ENCODE measurements at regions not wholly inside any gene's neighbourhood (a gene's known extent, or its start where the extent isn't known, plus 50 kb on each side); places are given as distances from the start of the nearest gene placed in this dataset.

DNA sequence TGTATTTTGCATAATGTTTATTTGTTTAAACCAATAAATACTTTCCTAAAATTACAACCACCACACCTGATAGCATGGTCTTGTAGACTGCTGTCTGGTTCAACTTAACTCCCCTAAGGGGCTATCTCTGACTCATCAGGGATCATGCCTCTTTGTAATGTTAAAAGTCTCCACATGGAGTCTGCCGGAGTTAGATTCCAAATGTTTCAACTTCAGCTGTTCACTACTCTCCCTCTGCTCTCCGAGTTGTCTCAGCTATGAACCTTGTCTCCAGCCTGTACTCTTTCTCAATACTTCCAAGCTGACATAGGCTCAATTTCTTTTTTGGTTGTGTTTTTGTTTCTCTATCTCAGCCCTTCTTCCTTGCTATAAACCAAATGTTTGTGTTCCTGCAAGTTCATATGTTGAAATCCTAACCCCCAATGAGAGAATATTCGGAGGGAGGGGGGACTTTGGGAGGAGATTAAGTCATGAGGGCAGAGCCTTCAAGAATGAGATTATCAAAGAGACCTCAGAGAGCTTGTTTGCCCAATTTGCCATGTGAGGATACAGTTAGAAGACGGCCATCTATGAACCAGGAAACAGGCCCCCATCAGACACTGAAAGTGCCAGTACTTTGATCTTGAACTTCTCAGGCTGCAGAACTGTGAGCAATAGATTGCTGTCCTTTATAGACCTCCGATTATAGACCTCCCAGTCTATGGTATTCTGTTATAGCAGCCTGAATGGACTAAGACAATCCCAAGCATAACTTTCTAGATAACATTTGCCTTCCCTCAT is 858.2 kb downstream of the VRK1 start:
- no peak for DNase-seq (ENCODE audit: low spot score)

DNA sequence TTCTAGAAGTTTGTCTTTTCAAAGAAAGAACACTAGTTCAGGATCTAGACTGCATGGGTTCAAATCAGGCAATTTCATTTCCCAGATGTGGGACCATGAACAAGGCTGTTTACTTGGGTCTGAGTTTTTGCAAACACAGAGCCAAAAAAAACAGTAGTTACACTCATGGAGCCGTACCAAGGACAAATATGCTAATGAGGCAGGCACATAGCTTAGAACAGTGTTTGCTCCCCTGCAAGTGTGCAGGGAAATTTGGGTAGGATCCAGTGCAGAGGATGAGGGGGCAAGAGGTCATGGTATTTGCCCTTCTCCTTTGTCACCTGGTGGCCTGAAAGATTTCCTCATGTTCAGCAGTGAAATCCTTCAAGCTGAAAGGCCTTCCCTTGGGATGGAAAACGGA is 860.4 kb downstream of the VRK1 start:
- DNase-seq (ENCODE audit: low spot score) = no peak

DNA sequence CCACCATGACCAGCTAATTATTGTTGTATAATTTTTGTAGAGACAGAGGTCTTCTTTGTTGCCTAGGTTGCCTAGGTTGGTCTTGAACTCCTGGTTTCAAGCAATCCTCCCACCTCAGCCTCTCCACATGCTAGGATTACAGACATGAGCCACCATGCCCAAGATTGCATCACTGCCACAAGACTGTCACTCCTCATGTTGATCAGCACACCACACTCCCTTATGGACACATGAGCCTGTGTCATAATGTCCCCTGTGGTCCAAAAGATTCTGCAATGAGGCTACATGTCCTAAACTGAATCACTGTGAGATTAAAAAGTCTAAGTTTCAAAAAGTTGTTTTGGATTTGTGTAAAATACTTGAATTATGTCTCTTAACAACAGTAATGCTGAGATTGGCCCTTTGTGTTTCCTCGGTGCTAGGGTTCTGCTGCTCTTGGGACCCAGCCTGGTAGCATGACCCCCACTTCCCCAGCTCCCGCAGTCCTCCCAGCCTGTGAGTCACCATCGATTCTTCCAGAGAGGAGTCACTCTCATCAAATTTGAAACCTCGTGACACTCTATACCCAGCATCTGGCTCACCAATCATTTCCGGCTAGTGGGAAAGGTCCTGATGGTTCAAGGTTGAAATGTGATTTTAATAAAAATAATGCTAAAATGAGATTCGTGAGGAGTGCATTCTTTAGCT is 890.9 kb downstream of the VRK1 start:
- DNase-seq (ENCODE audit: low spot score) = no peak

DNA sequence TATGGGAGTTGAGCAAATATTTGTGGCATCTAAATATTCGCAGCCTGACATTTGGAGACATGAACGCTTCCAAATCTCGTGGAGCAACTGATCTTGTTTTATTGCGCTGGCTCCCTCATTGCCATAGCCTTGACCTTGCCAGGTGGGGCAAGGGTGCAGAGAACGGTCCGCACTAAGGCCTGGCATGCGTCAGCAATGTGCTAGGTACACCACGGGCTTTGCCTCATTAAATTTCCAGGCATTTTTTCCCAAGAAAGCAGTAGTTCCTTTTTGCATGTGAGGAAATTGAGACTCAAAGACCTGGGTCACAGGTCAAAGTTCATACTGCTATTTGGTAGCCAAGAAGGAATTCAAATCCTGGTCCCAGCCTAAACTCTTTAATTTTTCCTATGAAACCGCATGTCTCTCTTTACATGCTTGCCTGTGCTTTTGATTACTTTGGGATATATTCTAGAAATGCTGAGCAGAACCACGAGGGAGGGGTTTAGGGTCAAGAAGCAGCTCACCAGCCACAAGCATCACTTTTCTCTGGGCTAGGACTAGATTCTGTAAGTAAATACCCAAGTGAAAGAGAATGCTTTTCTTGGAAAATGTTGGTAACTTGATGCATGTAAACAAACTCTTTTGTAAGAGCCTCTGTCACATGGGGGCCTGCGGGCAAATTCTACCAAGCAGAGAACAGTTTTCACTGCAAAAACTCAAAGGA is 891.6 kb downstream of the VRK1 start:
- no peak for DNase-seq (ENCODE audit: low spot score)

DNA sequence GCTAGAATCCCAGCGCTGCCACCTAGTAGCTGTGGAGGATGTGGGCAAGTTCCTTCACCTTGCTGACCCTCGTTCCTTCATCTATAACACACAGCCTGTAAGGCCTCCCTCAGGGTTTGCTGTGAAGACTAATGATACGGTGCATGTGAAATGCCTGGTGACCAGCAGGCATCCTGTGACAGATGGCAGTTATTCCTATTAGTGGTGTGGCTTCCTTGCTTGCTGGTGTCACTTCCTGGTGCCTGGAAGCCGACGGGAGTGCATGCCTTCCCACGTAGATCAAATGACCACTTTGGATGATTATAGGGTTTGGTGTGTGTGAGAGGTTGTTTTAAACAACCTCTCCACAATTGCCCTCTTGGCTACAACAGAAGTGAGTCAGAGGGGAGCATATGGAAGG is 894.9 kb downstream of the VRK1 start:
- DNase-seq (ENCODE audit: low spot score) = no peak

DNA sequence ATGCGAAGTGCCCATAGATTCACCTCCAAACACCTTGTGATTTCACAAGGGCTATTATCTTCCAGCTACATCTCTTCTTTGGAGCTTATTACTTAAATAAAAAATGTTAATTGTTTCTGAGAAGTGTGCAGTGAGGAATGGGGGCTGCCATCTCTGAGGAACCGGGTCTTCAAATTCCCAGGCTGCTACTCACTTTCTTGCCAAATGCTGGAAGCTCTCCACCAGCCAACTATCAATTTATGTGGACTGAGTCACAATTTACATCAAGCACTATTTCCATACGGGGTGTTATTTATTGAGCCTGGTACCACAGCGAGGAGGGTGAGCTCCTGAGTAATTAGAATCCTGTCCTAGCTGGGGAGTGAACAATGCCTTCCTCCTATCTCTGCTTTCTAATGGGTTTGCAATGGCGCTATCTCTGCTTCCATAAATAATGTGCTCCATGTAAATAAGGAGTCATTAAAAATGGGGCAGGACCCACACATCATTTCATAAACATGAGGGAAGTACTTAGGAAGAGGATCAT is 898.3 kb downstream of the VRK1 start:
- no peak for DNase-seq (ENCODE audit: low spot score)

DNA sequence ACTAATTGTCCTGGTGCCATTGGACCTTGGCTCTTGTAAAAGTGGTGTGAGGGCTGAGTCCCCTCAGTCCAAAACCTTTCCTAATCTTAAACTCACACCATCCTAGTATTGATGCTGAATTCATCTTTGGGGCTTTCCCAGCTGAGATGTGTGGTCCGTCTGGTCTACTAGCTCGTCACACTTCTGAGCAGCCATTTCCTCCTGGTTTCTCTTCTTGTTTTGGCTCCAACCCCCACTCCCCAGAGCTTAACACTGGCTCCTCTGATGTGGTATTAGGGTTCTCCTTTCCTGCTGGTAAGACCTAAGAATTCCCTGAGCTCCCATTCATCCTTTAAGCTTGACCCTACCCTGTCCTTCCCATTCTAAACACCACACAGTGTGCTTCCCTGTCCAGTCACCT is 900.6 kb downstream of the VRK1 start:
- no peak for DNase-seq (ENCODE audit: low spot score)

DNA sequence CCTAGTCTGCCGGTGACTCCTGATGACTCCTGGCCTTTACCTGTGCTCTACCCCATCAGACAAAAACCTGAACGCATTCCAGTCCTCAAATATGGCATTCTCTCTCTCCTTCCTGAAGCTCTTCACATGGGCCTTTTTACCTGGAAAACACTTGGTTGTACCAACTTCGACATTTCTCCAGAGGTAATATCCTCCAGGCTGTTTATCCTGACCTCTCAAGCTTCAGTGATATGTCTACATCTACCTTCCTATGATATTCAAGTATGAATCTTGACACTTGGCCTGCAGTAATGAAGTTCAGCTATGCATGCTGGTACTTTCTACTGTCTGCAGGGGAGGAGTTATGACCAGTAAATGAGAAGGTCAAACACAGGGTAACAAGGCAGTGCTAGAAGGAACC is 901.8 kb downstream of the VRK1 start:
- DNase-seq (ENCODE audit: low spot score) = no peak

DNA sequence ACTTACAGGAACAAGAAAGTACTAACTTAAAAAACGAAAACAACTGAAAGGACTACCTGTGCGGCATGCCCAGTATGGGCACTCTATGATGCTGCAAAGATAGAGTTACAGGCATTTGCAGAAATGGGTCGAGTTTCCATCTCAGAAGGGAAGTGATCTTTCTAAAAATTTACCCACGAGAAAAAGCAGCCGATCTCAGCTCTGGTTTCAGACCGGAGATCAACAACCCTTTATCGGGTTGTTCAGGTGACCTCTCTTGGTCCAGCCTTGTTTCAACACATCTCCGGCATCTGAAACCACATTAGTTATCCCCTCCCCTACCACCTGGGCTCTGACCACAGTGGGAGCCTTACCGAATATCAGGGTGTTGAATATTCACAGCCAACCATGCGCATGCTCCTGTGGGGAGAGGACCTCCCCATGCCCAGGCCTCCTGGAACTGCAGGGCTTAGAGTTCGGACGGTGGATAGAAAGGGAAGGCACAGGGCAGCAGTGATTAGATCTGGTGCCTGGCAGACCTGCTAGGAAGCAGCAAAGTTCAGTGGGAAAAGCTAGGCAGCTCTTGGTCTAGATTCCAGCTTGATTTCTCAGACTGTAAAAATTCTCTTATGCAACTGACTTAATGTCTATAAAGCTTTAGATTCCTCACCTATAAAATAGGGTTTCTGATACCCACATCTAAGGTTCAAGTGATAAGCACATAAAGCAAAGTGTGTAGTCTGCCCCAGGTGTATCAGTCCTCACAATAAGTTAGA is 906.0 kb downstream of the VRK1 start:
- no peak for DNase-seq (ENCODE audit: low spot score)

DNA sequence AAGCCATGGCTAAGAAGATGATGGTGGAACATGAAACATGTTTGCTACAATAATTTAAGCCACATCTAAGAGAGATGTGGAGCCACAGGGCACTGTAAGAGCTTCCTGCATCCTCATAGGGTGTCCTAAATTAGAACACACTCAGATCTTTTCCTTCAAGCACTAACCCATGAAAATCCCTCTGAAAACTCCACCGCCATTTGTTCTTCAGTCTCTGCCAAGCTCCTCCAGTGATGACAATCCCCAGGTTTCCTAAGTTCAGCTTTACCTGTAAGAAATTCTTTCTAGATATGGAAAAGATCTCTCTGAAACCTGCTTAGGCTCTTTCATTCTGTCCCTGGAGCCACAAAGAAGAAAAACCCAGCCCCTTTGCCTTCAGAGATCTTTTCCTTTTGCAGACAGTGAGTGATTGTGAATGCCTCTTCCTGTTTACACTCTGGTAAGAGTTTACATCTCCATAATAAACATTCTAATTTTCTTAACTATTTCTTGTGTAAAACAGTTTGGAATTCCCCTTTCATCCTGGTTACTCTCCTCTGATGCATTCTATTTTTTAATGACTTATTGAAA is 907.2 kb downstream of the VRK1 start:
- no peak for DNase-seq (ENCODE audit: low spot score)

DNA sequence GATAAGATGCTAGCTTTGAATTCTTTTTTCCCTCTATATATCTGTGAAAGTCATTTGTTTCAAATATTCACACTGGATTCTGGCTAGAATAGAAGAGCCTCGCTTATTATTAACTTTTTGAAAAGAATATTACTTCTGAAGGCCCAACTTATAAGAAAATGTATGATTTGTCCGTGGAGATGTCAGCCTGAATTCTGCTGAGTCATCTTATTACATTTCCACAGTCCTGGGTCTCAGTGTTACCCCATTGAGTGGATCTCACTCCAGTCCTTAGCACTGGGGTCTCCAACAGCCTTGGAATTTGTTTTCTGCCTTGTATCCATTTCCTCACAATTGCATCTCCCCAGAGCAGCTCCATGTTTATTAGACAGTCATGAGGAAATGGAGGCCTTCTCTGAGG is 907.9 kb downstream of the VRK1 start:
- DNase-seq (ENCODE audit: low spot score) = no peak

DNA sequence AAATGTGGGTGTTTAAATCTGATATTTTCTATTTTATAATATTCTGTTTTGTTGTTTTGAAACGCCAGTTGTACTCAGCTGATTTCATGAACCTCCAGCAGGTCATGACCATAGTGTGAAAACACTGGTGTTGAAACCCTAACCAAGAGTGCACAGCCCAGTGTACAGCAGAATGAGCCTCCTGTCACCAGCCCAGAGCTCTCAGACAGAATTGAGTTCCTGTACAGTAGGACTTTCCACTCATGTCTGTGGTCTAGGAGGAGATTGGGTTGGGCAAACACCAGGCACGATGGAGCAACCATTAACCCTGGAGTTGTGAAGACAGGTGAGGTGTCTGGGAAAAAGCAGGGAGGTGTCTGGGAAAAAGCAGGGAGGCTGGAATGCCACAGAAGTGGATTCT is 908.8 kb downstream of the VRK1 start:
- DNase-seq (ENCODE audit: low spot score) = no peak

DNA sequence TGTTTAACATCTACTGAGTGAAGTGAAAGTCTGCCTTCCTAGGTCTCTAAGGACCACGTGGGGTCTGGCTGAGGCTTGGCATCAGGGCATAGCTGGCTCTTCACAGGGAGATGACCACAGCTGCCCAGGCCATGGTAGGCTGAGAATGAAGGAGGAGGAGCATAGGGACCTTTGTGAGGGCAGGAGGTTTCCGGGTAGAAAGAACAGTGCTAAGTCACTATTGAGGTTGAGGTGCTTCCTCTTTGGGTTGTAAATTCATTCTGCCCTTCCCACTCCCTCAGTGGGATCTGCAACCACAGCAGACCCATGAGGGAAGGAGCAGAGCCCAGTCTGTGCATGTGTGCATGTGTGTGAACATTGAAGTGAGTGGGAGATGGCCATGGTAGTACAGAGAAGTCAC is 909.6 kb downstream of the VRK1 start:
- DNase-seq (ENCODE audit: low spot score) = no peak

DNA sequence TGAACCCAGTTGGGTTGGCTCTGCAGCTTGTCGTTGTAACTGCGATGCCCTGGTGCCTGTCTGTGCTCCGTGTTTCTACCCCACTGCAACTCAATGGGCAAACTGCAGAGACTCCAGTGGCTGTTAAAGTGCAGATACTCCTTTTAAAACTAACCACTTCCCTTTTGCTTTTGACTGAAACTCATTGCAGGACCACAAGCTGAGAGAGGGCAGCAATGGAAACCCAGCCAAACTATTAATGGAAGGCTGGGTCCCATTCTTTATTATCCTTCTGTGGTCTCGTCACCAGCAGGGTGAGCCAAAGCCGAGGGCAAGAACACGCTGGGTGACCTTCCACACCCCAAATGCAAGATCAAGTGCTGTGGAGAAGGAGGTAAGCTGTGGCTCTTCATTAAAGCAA is 910.4 kb downstream of the VRK1 start:
- DNase-seq (ENCODE audit: low spot score) = no peak

DNA sequence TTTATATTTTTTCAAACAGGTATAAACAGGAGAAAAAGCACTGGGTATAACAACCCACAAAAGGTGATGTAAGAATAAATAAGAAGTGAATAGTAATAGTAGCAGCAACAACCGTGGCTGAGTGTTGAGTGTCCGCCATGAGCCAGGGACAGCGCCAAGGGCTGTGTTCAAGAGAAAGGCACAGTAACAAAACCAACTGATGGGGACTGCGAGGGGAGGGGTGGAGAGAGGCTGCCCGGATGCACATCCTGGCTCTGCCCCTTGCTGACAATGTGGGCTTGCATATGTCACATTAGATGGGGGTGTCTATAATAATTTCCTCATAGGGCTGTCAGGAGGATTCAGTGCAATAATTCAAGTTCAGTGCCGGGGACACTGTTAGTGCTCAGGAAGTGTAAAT is 912.4 kb downstream of the VRK1 start:
- DNase-seq (ENCODE audit: low spot score) = no peak

DNA sequence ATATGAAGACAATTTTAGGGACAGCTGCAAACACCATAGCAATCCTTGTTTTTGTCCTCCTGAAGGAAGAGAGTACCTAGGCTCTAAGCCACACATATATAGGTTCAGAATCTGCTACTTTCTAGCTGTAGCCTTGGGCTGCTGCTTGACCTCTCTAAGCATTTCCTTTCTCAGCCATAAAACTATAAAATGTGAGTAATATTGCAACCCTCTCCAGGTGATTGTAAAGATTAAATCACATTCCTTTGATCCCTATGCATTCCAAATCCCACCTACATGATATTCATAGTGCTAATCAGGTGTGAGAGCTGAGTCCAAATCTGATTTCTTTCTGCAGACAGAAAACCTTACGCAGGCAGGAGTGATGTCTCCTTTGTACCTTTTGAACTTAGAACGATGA is 913.5 kb downstream of the VRK1 start:
- DNase-seq (ENCODE audit: low spot score) = no peak

DNA sequence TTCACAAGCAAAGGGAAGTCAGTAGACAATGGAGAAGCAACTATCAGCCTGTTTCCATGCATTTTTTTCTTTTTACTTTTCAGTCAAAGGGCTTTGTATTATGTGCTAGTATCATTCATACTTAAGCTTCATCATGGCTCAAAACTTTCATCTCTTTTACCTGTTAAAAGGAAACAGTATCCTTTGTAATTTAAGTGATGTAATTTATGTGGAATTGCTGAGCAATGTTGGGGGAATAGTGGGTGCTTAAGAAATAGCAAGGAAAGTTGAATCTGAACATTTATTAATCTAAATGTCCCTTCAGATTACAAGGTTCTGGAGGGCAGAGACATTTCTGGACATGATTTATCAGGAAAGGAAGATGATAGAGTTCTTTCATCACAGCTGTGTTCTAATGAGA is 915.3 kb downstream of the VRK1 start:
- no peak for DNase-seq (ENCODE audit: low spot score)

DNA sequence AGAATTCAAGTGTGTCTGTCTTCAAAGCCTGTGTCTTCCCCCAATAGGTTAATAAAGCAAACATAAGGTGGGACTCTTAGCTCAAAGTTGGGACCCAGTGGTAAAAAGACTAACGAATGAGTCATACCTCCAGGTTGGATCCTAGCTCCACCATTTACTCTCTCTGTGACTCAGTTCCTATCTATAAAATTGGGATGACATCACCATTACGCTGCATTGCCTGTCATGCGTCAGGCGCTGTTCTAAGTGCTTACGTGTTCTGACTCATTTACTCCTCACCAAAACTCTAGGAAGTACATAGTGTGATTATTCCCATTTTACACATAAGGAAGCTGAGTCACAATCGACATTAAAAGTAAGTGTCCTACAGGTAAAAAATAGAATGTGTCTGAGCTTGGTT is 915.8 kb downstream of the VRK1 start:
- DNase-seq (ENCODE audit: low spot score) = no peak

DNA sequence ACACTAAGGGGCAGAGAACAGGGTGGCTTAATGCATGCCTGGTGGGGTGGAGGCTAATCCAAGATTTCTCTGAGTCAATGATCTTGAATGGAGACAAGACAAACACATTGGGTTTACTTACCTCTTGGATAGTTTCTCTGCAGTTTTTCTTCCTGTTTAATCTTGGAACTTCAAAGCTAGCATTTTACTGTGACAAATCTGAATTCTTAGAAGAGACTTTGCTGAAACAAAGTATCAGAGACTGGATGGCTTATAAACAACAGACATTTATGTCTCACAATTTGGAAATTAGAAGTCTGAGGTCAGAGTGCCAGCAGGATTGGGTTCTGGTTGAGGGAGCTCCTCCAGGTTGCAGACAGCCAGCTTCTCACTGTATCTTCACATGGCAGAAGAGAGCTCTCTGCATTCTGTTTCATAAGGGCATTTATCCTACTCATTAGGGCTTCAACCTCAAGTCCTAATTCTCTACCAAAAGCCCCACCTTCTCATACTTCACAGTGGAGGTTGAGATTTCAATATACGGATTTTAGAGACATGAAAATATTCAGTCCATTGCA is 921.8 kb downstream of the VRK1 start:
- DNase-seq (ENCODE audit: low spot score) = no peak

DNA sequence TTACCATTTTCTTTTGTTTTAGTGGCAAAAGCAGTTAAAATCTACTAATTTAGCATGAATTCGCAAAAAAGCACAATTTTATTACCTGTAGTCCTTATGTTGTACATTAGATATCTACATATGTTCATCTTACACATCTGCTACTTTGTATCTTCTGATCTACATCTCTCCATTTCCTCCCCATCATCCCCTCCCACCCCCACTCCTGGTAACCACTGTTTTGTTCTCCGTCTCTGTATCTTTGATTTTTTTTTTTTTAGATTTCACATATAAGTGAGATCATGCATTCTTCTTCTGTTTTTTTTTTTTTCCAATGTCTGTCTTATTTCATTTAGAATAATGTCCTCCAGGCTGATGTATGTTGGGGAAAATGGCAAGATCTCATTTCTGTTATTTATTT is 922.7 kb downstream of the VRK1 start:
- no peak for DNase-seq (ENCODE audit: low spot score)

DNA sequence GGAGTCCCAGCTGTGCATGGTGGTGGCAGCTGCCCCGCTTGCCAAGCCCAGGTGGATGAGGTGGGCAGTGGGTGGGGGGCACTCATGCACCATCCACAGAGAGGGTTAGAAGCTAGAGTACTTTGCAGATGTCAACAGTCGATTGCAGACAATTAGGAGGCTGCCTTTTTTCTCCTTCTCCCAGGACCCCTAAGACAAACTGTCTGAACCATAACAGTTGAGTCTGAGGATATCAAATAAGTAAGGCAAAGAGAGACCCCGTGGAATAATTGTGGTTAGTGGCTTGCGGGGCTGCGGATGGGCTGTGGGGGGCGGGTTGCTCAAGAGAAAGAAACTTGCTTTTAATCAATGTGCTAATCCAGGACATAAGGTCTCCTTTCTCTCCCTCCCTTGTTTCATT is 926.2 kb downstream of the VRK1 start:
- DNase-seq (ENCODE audit: low spot score) = no peak

DNA sequence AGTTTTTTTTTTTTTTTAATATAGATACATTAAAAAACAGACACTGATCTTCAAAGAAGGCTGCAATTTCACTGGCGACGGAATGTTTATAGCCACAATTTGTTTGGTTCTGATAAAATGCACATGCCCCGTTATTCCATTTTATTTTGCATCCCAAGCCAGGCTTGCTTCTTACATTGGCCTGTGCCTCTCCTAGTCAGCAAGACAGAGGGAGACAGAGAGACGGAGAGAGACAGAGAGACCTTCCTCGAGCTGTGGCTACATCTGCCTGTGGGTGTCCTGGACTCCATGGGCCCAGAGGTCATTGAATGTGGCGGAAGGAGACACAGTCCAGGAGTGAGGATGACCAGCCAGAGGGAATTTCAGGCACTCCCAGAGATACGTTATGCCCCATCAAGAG is 926.6 kb downstream of the VRK1 start:
- DNase-seq (ENCODE audit: low spot score) = no peak
